ENCODE measurements at regions not wholly inside any gene's neighbourhood (a gene's known extent, or its start where the extent isn't known, plus 50 kb on each side); places are given as distances from the start of the nearest gene placed in this dataset.
"Not testable (repeated sequence)": the region's sequence is repeated elsewhere in the genome, so short reads cannot be mapped to it uniquely, and the experiment has no call there.

DNA sequence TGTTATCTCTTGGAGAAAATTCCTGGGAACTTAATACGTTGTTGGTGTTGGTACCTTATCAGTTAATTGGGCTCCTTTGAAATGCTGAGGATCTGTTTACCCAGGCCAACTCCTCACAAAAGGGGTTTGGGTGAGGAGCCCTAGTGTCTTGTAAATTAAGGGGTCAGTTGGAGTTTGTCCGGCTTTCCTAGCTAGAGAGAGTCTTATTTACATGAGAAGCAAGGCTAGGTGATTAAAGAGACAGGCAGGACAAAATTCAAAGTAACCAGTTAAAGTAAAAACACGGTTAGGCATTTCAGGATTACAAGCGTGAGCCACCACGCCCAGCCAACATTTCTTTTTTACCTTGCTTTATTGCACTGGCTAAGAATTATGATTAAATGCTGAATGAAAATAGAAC is 1178.9 kb upstream of the CRIM1 start:
- not testable (repeated sequence) for DNase-seq; H3K4me1 Mint-ChIP-seq (ENCODE audit: low read depth); H3K36me3 Mint-ChIP-seq (ENCODE audit: insufficient read depth in 2 of 2); H3K4me3 Mint-ChIP-seq; H3K27ac Mint-ChIP-seq; H3K27me3 Mint-ChIP-seq (ENCODE audit: low read depth); ATAC-seq (replicated peaks in 1 of 2); H3K9me3 Mint-ChIP-seq

DNA sequence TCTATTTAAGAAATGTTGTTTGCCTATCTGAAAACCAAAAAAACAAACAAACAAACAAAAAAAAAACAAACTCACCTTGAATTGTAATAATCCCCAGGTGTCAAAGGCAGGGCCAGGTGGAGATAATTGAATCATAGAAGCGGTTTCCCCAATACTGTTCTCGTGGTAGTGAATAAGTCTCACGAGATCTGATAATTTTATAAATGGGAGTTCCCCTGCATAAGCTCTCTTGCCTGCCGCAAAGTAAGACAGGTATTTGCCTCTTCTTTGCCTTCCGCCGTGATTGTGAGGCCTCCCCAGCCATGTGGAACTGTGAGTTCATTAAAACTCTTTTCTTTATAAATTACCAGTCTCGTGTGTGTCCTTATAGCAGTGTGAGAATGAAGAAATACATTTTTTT is 1180.7 kb upstream of the CRIM1 start:
- Mint-ChIP-seq H3K36me3 (ENCODE audit: insufficient read depth in 2 of 2) (no peaks in the 10 kb centered on the region), H3K4me1 (ENCODE audit: low read depth) (no peaks in the 10 kb centered on the region), H3K27me3 (ENCODE audit: low read depth) (no peaks in the 10 kb centered on the region), H3K27ac (no peak overlapping the region), H3K4me3 (no peak overlapping the region), H3K9me3 (peaks cover 0 to 2% of the 10 kb centered on the region in 2 donors)
- ATAC-seq (replicated peaks in 1 of 2) = no peak
- no peak for DNase-seq

DNA sequence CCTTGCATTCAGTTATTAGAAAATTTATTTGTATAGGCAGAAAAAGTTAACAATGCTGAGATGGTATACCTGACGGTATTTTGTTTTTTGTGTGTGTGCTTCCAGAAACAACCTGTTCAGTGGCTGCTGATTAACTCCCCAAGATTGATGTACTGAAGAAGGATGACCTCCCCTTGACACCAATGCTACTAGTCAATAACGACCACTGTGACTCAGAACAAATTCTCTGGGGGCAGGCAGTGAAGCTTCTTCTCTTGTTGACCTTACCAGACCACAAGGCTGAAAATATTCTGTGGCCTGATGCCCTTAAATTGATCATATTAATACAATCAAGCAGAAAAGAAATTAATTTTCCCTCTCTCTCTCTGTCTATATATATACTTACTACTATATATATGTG is 1182.9 kb upstream of the CRIM1 start:
- Mint-ChIP-seq H3K27me3 (ENCODE audit: low read depth) (no peaks in the 10 kb centered on the region), H3K4me1 (ENCODE audit: low read depth) (no peaks in the 10 kb centered on the region), H3K36me3 (ENCODE audit: insufficient read depth in 2 of 2) (no peaks in the 10 kb centered on the region), H3K4me3 (no peak overlapping the region), H3K27ac (no peak overlapping the region), H3K9me3 (no peaks in the 10 kb centered on the region)
- DNase-seq (no peak), ATAC-seq (replicated peaks in 1 of 2) (no peak)

DNA sequence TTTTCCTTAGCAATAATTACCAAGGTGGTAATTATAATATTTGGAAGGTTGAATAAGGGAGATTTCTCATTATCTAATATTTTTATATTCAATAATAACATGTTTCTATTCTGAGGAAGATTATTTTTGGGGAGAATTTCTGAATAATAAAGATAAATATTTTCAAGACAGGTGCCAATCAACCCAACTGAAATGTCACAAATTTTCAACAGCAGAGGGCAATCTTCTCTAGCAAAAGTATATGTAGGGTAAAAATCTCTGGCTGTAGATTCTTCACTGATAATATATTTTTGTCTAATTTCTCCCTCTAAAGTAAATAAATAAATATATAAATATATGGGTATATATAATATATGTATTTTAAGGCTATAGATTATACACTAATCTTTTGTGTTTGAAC is 1187.2 kb upstream of the CRIM1 start:
- Mint-ChIP-seq H3K4me1 (ENCODE audit: low read depth) (no peaks in the 10 kb centered on the region), H3K36me3 (ENCODE audit: insufficient read depth in 2 of 2) (no peaks in the 10 kb centered on the region), H3K4me3 (no peak overlapping the region), H3K27me3 (ENCODE audit: low read depth) (no peaks in the 10 kb centered on the region), H3K9me3 (no peaks in the 10 kb centered on the region), H3K27ac (no peak overlapping the region)
- ATAC-seq (replicated peaks in 1 of 2) (no peak), DNase-seq (no peak)

DNA sequence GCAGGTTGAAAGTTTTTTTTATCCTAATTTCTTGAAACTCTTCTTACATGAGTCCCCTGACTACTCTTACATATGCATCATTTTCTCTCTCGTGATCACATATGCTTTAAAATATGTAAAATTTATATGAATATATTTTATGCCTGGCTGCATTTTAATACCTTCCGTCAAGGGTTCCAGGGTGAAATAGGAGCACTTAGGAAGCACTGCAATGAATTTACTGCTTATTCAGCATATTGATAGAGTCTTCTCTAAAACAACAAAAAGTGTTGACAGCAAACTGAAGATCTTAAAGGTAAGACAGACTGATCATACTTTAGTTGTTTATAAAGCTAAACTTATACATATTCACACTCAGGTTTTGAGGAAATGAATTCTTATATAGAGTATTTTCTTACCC is 1191.6 kb upstream of the CRIM1 start:
- DNase-seq (no peak), ATAC-seq (replicated peaks in 1 of 2) (no peak)
- no peaks in the 10 kb centered on the region for H3K27me3 Mint-ChIP-seq (ENCODE audit: low read depth)
- H3K9me3 Mint-ChIP-seq = no peaks in the 10 kb centered on the region
- H3K27ac Mint-ChIP-seq = no peak overlapping the region
- no peaks in the 10 kb centered on the region for H3K4me1 Mint-ChIP-seq (ENCODE audit: low read depth)
- no peaks in the 10 kb centered on the region for H3K36me3 Mint-ChIP-seq (ENCODE audit: insufficient read depth in 2 of 2)
- no peak overlapping the region for H3K4me3 Mint-ChIP-seq

DNA sequence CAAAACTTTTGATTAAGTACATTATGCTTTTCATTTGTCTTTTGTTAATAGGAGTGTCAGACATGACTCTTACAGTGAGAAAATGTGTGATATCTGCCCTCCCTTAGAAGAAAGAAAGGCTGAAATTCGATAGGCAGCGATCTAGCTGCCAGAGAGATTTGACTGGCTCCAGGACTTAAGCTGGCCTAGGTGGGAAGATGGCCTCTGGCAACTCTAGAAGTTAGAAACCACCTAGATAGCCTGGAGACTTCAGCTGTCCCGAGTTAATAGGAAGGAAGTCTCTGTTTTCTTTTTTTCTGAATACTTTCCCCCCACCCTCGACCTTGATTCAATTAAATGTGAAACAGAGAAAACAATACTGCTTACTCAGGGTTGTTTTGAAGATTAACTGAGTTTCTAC is 1194.7 kb upstream of the CRIM1 start:
- no peaks in the 10 kb centered on the region for H3K36me3 Mint-ChIP-seq (ENCODE audit: insufficient read depth in 2 of 2)
- ATAC-seq (replicated peaks in 1 of 2) (no peak), DNase-seq (no peak)
- H3K4me3 Mint-ChIP-seq = no peak overlapping the region
- H3K27ac Mint-ChIP-seq = no peak overlapping the region
- H3K9me3 Mint-ChIP-seq = no peaks in the 10 kb centered on the region
- H3K27me3 Mint-ChIP-seq (ENCODE audit: low read depth) = no peaks in the 10 kb centered on the region
- H3K4me1 Mint-ChIP-seq (ENCODE audit: low read depth) = no peaks in the 10 kb centered on the region

DNA sequence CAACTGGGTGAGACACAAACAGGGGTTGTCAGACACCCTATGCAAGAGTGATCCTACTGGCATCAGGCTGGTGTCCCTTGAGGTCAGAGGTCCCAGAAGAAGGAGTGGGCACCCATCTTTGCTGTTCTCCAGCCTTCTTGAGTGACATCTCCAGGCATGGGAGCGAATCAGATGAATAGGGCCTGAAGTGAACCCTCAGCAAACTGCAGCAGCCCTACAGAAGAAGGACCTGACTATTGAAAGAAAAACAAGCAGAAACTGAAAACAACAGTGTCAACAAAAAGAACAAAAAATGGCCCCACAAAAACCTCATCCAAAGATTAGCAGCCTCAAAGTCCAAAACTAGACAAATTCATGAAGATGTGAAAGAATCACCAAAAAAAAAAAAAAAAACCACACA is 1229.7 kb upstream of the CRIM1 start:
- Mint-ChIP-seq H3K27ac (no peak overlapping the region), H3K27me3 (ENCODE audit: low read depth) (no peaks in the 10 kb centered on the region), H3K36me3 (ENCODE audit: insufficient read depth in 2 of 2) (no peaks in the 10 kb centered on the region), H3K4me1 (ENCODE audit: low read depth) (no peaks in the 10 kb centered on the region), H3K9me3 (peaks cover 2 to 10% of the 10 kb centered on the region in 2 donors), H3K4me3 (no peak overlapping the region)
- no peak for DNase-seq
- no peak for ATAC-seq (replicated peaks in 1 of 2)

DNA sequence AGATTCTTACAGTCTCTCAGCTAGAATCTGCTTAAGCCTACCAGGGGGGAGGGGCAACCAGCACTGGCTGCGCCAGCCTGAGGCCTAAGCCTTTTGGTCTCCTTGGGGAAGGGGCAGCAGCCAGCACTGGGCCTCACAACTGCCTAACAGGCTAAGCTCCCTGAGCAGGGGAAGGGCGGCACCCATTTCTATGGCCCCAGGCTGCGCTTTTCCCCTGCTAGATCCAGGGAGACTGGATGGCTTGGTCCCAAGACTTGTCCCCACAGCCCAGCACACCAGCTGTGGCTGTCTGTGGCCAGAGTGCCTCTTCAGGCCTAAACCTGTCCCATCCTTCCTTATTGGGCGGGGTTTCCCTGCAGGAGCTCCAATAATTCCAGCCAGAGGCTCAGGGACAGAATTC is 1230.3 kb upstream of the CRIM1 start:
- no peaks in the 10 kb centered on the region for H3K27me3 Mint-ChIP-seq (ENCODE audit: low read depth)
- no peaks in the 10 kb centered on the region for H3K4me1 Mint-ChIP-seq (ENCODE audit: low read depth)
- H3K9me3 Mint-ChIP-seq = peaks cover 2 to 10% of the 10 kb centered on the region in 2 donors
- no peak overlapping the region for H3K27ac Mint-ChIP-seq
- H3K36me3 Mint-ChIP-seq (ENCODE audit: insufficient read depth in 2 of 2) = no peaks in the 10 kb centered on the region
- DNase-seq = no peak
- H3K4me3 Mint-ChIP-seq = no peak overlapping the region
- ATAC-seq (replicated peaks in 1 of 2) = no peak

DNA sequence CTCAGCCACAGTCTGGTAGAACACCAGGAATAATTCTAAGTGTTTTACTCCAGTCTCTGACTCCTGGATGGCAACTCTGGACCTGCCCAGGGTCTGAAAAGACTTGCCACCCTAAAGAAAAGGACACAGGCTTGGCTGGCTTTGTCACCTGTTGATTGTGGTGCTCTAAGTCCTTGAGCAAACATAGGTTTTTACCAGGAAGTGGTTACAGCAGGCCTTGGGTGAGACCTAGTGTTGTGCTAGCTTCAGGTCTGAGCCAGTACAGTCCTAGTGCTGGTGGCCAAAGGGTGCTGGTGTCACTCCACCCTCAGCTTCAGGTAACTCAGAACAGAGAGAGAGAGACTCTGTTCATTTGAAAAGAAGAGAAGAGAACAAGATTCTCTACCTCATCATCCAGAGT is 1239.4 kb upstream of the CRIM1 start:
- H3K36me3 Mint-ChIP-seq (ENCODE audit: insufficient read depth in 2 of 2) = no peaks in the 10 kb centered on the region

DNA sequence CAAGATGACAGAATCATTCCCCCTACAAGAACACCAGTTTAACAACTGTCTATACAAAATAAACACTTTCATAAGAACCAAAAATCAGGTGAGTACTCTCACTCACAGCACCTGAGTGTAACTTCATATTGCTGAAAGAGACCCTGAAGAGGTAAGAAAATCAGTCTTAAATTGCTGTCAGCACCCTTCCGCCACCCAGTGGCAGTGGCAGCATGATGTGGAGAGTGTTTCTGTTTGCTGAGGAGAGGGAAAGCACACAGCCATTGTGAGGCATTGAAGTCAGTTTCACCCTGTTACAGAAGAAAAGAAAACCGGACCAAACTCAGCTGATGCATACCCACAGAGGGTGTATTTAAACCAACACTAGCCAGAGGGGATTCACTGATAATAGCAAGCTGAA is 1240.8 kb upstream of the CRIM1 start:
- ATAC-seq (replicated peaks in 1 of 2) (no peak), DNase-seq (no peak)
- Mint-ChIP-seq H3K9me3 (peaks cover 6 to 7% of the 10 kb centered on the region in 2 donors), H3K27me3 (ENCODE audit: low read depth) (no peaks in the 10 kb centered on the region), H3K27ac (no peak overlapping the region), H3K36me3 (ENCODE audit: insufficient read depth in 2 of 2) (no peaks in the 10 kb centered on the region), H3K4me3 (no peak overlapping the region), H3K4me1 (ENCODE audit: low read depth) (no peaks in the 10 kb centered on the region)

More for the DNA sequence above, 1239.4 kb upstream of the CRIM1 start:
- DNase-seq (no peak), ATAC-seq (replicated peaks in 1 of 2) (no peak)
- no peak overlapping the region for H3K27ac Mint-ChIP-seq
- H3K9me3 Mint-ChIP-seq = peaks cover 5 to 6% of the 10 kb centered on the region in 2 donors
- H3K27me3 Mint-ChIP-seq (ENCODE audit: low read depth) = no peaks in the 10 kb centered on the region
- no peaks in the 10 kb centered on the region for H3K4me1 Mint-ChIP-seq (ENCODE audit: low read depth)
- no peak overlapping the region for H3K4me3 Mint-ChIP-seq

DNA sequence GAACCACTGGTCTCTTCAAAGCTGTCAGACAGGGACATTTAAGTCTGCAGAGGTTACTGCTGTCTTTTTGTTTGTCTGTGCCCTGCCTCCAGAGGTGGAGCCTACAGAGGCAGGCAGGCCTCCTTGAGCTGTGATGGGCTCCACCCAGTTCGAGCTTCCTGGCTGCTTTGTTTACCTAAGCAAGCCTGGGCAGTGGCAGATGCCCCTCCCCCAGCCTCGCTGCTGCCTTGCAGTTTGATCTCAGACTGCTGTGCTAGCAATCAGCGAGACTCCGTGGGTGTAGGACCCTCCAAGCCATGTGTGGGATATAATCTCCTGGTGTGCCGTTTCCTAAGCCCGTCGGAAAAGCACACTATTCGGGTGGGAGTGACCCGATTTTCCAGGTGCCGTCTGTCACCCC is 1243.2 kb upstream of the CRIM1 start:
- H3K27me3 Mint-ChIP-seq (ENCODE audit: low read depth); H3K4me1 Mint-ChIP-seq (ENCODE audit: low read depth); H3K4me3 Mint-ChIP-seq; H3K9me3 Mint-ChIP-seq; ATAC-seq (replicated peaks in 1 of 2); H3K27ac Mint-ChIP-seq; H3K36me3 Mint-ChIP-seq (ENCODE audit: insufficient read depth in 2 of 2); DNase-seq: not testable (repeated sequence)

DNA sequence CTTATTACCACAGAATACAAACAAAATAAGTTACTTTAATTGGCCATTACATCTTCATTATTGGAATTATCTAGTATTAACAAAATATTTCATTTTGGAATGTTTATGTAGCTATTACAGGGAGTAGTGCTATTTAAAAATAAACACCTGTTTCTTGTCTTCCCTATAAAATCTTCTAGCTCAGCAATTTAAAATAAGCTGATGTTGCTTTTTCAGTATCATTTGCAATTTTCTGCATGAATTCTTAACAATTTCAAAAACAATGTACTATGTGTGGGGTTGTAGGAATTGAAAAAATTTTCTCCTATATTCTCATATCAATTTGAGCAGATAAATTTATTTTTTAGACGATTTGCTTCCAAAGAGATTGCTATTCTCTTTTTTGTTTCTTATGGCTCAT is 1251.3 kb upstream of the CRIM1 start:
- Mint-ChIP-seq H3K4me1 (ENCODE audit: low read depth) (no peaks in the 10 kb centered on the region), H3K9me3 (peaks cover 2 to 4% of the 10 kb centered on the region in 2 donors), H3K27ac (no peak overlapping the region), H3K4me3 (no peak overlapping the region), H3K27me3 (ENCODE audit: low read depth) (no peaks in the 10 kb centered on the region), H3K36me3 (ENCODE audit: insufficient read depth in 2 of 2) (no peaks in the 10 kb centered on the region)
- no peak for DNase-seq
- ATAC-seq (replicated peaks in 1 of 2) = no peak

DNA sequence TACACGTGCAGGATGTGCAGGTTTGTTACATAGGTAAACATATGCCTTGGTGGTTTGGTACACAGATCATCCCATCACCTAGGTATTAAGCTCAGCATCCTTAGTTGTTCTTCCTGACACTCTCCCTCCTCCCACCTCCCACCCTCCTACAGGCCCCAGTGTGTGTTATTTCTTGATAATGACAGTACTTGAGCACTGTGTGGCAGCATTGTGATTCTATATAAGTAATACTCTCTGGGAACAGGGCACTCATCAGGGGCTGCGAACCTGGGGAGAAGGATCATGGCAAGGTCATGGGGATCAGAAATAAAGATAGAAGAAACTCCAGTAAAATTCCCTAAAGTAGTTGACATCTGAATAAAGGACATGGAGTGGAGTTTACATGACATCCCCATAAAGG is 1256.2 kb upstream of the CRIM1 start:
- H3K27me3 Mint-ChIP-seq (ENCODE audit: low read depth) = no peaks in the 10 kb centered on the region
- ATAC-seq (replicated peaks in 1 of 2) = no peak
- peaks cover 2 to 4% of the 10 kb centered on the region in 2 donors for H3K9me3 Mint-ChIP-seq
- no peaks in the 10 kb centered on the region for H3K4me1 Mint-ChIP-seq (ENCODE audit: low read depth)
- H3K27ac Mint-ChIP-seq = no peak overlapping the region
- no peak for DNase-seq
- H3K4me3 Mint-ChIP-seq = no peak overlapping the region
- H3K36me3 Mint-ChIP-seq (ENCODE audit: insufficient read depth in 2 of 2) = no peaks in the 10 kb centered on the region

DNA sequence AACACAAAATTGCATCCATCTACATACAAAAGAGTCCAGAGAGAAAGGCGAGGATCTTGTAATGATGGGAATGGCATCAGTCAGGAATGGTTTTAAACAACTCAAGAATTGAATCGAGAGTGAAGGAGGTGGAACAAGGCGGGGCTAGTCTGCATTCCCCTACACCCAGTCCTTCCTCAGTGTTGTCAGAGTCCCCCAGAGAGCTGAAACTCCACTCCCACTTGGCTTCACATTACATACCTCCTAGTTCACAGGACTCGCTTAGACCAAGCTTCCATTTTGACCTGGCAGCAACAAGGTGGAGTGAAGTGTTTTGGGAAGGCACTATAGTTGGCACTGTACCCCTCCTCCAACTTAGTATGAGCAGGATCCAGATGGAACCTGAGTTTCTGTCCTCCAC is 1273.5 kb upstream of the CRIM1 start:
- Mint-ChIP-seq H3K4me3 (no peak overlapping the region), H3K27me3 (ENCODE audit: low read depth) (no peaks in the 10 kb centered on the region), H3K4me1 (ENCODE audit: low read depth) (no peaks in the 10 kb centered on the region), H3K27ac (no peak overlapping the region), H3K36me3 (ENCODE audit: insufficient read depth in 2 of 2) (no peaks in the 10 kb centered on the region), H3K9me3 (peaks cover 0 to 6% of the 10 kb centered on the region in 2 donors)
- ATAC-seq (replicated peaks in 1 of 2) (no peak), DNase-seq (no peak)

DNA sequence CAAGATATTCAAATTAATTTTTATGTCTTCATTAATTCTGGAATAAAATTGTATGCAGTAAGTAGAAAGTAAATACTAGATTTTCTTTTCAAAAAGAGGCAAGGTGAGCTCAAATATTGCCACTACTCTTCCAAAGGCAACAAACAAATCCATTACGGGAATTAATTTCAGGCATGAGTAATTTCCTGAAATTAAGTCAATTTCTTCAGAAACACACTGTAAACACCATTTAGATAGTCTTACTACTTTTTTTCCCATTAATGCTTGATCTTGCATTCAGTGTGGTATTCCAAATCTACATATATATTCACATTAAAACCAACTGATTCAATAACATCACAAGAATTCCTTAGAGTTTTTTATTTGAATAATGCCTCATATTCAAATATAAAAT is 1274.0 kb upstream of the CRIM1 start:
- Mint-ChIP-seq H3K36me3 (ENCODE audit: insufficient read depth in 2 of 2) (no peaks in the 10 kb centered on the region), H3K4me3 (no peak overlapping the region), H3K4me1 (ENCODE audit: low read depth) (no peaks in the 10 kb centered on the region), H3K27ac (no peak overlapping the region), H3K27me3 (ENCODE audit: low read depth) (no peaks in the 10 kb centered on the region), H3K9me3 (peaks cover 0 to 6% of the 10 kb centered on the region in 2 donors)
- ATAC-seq (replicated peaks in 1 of 2) = no peak
- no peak for DNase-seq
